ENCODE measurements at regions not wholly inside any gene's neighbourhood (a gene's known extent, or its start where the extent isn't known, plus 50 kb on each side); places are given as distances from the start of the nearest gene placed in this dataset.

GRCh38 chr2:23235292-23235691, 149.7 kb upstream of the KLHL29 start:
- TF ChIP-seq CTCF (IDR thresholded peaks at IDR 0.05; ENCODE audit: borderline replicate concordance, extremely low read depth, low read length, poor library complexity, severe bottlenecking) (no peak), EZH2 (IDR thresholded peaks at IDR 0.05; ENCODE audit: borderline replicate concordance, low read depth, low read length, severe bottlenecking) (no peak)

All from DND-41 (cell line).